Fibroblast of villous mesenchyme (primary cell): ENCODE measurements at regions not wholly inside any gene's neighbourhood (a gene's known extent, or its start where the extent isn't known, plus 50 kb on each side); places are given as distances from the start of the nearest gene placed in this dataset.

ENCODE experiments used
- DNase-seq: peaks from one replicate; pipeline ENCODE4 v3.0.0-alpha.2; 2010; ENCODE audit warnings: low read depth
- H3K4me3 ChIP-seq: 2 replicates; pipeline ENCODE4 v1.5.1; 2011; ENCODE audit warnings: low read depth, mild to moderate bottlenecking, low read length
- TF ChIP-seq, protein P1 (sequence below): IDR thresholded peaks from 2 replicates; pipeline ENCODE4 v1.5.1; 2012; ENCODE audit warnings: low read depth, mild to moderate bottlenecking, low read length; ENCODE audit not compliant: insufficient read depth

DNA sequence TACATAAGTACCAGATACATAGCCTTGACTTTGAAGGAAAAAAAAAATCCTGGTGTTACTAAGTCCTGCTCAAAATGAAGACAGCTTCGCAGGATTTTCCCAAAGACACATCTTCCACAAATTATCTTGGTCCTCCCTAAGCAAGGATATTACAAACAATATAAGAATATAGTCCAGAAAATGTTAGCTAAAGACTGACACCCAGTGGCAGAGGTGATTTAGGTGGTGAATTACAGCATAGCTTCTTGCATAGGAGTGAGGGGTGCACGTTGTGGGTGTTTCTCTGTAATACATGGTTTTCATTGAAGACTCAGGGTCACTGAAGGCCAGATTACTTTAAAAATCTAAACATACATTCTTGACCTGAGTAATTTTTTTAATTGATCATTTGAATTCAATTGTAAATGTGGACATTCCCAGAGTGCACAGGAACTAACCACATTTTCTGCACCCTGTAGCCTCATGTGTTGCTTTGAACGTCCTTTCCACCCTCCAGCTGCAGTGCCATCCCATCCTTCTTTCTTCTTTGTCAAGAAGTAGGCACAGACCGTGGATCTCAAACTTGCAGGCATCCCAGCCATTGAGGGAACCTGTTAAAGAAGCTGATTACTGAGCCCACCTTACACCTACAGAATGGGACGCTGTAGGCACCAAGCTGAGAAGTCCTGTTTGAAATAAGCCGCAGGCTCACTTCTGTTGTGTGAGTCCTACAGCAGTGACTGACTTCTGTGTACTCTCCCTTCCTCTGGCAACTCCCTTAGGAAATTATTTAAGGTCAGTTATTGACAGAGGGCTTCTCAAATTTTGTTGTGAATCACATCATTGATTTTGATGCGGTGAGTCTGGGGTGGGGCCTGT is 102.6 kb downstream of the PERP start:
- TF ChIP-seq, protein P1, sequence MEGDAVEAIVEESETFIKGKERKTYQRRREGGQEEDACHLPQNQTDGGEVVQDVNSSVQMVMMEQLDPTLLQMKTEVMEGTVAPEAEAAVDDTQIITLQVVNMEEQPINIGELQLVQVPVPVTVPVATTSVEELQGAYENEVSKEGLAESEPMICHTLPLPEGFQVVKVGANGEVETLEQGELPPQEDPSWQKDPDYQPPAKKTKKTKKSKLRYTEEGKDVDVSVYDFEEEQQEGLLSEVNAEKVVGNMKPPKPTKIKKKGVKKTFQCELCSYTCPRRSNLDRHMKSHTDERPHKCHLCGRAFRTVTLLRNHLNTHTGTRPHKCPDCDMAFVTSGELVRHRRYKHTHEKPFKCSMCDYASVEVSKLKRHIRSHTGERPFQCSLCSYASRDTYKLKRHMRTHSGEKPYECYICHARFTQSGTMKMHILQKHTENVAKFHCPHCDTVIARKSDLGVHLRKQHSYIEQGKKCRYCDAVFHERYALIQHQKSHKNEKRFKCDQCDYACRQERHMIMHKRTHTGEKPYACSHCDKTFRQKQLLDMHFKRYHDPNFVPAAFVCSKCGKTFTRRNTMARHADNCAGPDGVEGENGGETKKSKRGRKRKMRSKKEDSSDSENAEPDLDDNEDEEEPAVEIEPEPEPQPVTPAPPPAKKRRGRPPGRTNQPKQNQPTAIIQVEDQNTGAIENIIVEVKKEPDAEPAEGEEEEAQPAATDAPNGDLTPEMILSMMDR, result peak; percentile 32
- peak; percentile 24 for DNase-seq

DNA sequence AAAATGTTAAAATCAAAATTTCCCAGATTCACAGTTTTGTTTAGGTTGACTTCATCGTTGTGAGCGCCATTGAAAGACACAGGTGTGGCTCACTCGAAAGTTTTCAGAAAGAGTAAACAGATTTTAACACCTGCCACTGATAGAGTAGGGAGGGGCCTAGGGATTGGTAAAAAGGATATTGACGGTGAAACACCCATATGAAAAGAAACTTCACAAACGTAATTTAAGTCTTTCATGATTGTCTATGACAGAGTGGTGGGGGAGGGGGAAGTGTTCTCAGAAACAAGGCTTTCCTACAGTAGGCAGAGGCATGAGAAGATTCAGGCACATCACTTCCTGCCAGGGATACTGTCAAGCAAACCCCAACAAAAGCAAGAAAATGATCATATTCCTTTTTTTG is 101.4 kb downstream of the PERP start:
- H3K4me3 ChIP-seq, result no peak overlapping the region
- TF ChIP-seq, protein P1, result no peak
- DNase-seq, result no peak

More for the DNA sequence above, 102.6 kb downstream of the PERP start:
- H3K4me3 ChIP-seq, result no peak overlapping the region

DNA sequence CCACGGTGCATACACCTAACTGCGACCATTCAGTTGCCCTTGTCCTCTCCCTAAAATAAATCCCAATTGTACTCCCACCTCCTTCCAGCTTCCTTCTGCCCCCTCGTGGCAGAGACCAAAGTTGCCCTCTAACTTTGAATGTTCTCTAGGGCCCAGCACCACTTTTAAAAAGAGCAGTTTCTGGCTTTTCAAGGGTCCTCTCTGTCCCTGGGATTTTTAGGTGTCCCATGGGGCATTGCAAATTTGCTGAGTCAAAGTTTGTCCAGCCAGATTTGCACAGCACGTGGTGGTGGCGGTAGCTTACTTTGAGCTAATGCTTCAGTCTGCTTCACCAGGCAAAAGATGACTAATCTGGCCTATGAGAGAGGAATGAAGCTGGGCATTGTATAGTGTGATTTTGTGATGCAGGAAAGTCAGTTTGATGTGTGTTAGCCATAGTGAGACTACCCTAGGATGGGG is 100.2 kb downstream of the PERP start:
- TF ChIP-seq, protein P1, result peak; percentile 72
- no peak overlapping the region for H3K4me3 ChIP-seq
- DNase-seq, result peak; percentile 11

DNA sequence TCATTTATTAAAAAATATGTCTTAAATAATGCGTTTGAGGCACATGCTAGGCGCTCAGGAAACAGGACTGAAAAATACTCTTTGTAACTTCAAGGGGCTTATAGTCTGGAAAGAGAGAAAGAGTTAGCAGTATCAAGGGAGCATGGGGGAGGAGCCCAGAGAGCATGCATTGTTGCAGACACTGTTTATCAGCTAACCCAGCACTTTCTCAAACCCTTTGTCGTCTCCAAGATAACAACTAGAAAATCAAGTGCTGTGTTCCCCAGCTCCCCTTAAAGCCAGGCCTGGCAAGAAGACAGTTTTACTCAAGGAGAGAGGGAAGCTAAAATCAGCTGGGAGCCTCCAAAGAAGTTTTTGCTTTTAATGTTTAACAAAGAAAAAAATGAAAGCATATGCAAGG is 98.4 kb downstream of the PERP start:
- H3K4me3 ChIP-seq, result no peak overlapping the region
- DNase-seq, result no peak
- TF ChIP-seq, protein P1, result no peak

DNA sequence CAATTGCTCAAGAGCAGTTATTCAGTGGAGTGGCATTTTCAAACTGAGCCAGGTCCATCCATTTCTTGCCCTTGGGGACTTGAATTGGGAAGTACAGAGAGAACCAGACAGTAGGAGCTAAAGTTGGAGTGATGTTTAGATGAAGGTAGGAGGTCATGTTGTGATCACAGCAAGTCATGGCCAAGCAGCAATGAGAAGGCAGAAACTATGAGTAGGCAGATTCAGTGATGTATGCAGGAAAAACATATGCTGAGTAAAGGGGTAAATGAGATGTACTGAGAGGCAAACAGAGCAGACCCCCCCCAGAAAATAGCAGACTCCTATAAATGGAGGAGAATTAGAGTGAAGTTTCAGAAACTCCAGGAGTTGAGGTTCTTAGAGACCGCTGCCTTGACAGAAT is 95.8 kb downstream of the PERP start:
- H3K4me3 ChIP-seq, result no peak overlapping the region
- no peak for DNase-seq
- TF ChIP-seq, protein P1, result no peak

DNA sequence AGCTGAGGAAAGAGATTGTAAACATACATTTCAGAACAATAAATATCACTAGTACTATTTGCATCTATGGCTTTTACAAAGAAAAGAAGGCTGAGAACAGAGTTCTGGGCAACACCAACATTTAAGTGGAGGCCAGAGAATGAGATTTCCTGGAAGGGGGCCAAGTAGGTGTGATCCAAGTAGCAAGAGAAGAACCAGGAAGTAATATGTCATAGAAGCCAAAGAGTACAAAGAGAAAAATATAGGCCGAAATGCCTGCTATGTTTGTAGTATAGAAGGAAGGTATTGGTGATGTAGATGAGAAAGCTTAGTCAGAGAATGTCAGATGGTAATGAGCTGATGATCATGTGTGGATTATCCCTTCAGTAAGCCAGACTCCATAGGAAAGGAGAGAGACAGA is 94.5 kb downstream of the PERP start:
- TF ChIP-seq, protein P1, result no peak
- no peak for DNase-seq
- H3K4me3 ChIP-seq, result no peak overlapping the region

DNA sequence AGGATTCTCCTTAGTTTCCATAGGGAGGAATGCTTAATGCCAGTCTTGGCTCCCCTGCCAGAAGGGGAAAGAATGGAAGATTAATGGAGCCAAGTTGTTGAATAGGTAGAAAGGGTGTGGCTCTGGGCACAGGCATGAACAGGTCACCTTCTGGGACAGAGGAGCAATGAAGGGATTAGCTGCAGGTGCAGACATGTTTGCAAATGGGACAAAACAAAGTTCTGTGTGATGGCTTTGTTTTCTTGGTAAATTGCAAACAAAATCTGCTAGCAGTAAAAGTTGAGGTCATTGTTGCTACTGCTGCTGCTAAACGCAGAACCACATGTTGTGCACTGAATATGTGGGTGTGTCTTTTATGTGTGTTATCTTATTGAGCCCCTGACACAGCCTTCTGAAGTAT is 93.3 kb downstream of the PERP start:
- TF ChIP-seq, protein P1, result no peak
- H3K4me3 ChIP-seq, result no peak overlapping the region
- DNase-seq, result peak; percentile 1
